Kidney epithelial cell (primary cell): ENCODE measurements at regions not wholly inside any gene's neighbourhood (a gene's known extent, or its start where the extent isn't known, plus 50 kb on each side); places are given as distances from the start of the nearest gene placed in this dataset.

ENCODE experiments used
- DNase-seq: peaks from one replicate; pipeline ENCODE4 v3.0.0-alpha.2; 2010; ENCODE audit warnings: low read depth
- H3K27me3 ChIP-seq: 2 replicates; pipeline ENCODE4 v1.6.0; 2011; ENCODE audit warnings: low read length; ENCODE audit not compliant: control insufficient read depth, insufficient read depth
- H3K36me3 ChIP-seq: 2 replicates; pipeline ENCODE4 v1.5.1; 2011; ENCODE audit warnings: low read length; ENCODE audit not compliant: control insufficient read depth, insufficient read depth
- H3K4me3 ChIP-seq: 2 replicates; pipeline ENCODE4 v1.5.1; 2011; ENCODE audit warnings: low read depth, mild to moderate bottlenecking, control low read depth, low read length
- TF ChIP-seq, protein P1 (sequence below): IDR thresholded peaks from 2 replicates; pipeline ENCODE4 v1.5.1; 2011; ENCODE audit warnings: mild to moderate bottlenecking, moderate library complexity, low read length, control low read depth, inconsistent platforms; ENCODE audit not compliant: insufficient read depth, poor library complexity, severe bottlenecking

DNA sequence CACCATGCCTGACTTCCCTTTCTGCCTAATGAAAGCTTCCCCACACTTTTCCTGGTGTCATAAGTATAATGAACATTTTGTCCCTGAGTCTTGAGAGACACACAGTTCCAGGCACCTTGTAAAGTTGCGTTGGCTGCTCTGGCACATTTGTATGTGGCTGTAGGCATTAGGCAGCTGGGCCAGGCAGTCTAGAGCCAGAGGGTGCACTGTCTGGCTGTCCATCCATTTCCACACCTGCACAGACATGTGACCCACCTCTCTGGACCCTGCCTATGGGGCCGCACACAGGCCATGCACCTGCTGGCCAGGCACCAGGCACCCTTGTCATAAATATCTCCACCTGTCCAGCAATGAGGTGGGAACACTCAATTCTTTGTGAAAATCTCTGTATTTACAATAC is 54.7 kb upstream of the ANTXRL start:
- Histone ChIP-seq H3K4me3 (no peak overlapping the region), H3K36me3 (no peaks in the 10 kb centered on the region), H3K27me3 (peaks cover 5% of the 10 kb centered on the region)
- TF ChIP-seq, protein P1, sequence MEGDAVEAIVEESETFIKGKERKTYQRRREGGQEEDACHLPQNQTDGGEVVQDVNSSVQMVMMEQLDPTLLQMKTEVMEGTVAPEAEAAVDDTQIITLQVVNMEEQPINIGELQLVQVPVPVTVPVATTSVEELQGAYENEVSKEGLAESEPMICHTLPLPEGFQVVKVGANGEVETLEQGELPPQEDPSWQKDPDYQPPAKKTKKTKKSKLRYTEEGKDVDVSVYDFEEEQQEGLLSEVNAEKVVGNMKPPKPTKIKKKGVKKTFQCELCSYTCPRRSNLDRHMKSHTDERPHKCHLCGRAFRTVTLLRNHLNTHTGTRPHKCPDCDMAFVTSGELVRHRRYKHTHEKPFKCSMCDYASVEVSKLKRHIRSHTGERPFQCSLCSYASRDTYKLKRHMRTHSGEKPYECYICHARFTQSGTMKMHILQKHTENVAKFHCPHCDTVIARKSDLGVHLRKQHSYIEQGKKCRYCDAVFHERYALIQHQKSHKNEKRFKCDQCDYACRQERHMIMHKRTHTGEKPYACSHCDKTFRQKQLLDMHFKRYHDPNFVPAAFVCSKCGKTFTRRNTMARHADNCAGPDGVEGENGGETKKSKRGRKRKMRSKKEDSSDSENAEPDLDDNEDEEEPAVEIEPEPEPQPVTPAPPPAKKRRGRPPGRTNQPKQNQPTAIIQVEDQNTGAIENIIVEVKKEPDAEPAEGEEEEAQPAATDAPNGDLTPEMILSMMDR, result no peak
- DNase-seq, result no peak

DNA sequence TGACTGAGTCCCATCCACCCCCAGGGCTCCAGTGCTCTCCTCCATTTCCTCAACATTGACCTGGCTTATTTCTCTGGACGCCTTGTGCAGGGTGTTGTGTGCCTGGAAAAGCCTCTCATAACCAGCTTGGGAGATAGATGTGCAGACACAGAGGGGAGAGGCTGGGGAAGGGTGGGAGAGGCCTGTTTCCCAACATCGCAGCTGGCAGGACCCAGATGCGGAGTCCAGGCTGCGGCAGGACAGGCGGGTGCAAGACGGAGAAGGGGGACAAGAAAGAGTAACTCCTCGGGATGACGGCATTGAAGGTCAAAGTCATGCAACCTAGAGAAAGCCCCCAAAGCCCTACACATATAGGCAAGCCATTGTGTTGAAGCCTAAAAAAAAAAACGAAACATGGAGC is 54.1 kb upstream of the ANTXRL start:
- H3K36me3 ChIP-seq, result no peaks in the 10 kb centered on the region
- no peak for DNase-seq
- no peak overlapping the region for H3K4me3 ChIP-seq
- H3K27me3 ChIP-seq, result peaks cover 5% of the 10 kb centered on the region
- TF ChIP-seq, protein P1, result no peak

DNA sequence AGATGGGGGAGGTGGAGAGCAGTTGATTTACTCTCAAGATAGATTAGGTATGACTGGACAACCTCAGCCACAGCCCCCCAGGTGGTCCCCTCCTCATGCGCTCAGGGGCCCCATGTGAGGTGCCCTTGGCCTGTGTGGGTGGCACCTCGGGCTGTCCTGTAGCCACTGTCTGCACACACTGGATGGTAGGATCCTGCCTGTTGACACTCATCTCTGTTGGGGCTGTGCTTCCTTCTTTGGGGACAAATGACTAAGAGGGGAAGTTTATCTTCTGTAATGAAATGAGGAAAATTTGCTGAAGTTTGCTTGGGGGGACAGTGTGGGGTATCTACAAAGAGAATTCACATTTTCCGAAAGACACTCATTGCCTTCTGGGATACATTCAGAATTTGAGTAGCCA is 53.6 kb upstream of the ANTXRL start:
- TF ChIP-seq, protein P1, result no peak
- peaks cover under 1% of the 10 kb centered on the region for H3K27me3 ChIP-seq
- DNase-seq, result no peak
- H3K36me3 ChIP-seq, result no peaks in the 10 kb centered on the region
- no peak overlapping the region for H3K4me3 ChIP-seq

DNA sequence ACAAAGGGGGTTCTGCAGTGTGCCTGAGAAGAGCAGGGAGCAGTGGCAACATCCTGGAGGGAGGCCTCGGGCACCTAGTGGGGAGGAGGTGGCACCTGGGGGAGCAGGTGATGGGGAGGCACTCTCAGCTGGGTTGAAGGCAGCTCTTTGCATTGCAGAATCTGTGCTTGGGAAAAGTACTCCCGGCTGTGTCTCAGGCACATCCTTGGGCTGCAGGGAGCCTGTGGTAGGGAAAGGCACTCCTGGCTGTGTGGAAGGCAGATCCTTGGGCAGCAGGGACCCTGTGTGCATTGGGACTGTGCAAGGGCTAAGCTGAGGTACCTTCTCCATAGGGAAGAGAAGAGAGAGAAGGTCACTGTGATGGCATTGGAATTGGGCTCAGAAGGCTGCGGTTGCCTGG is 52.8 kb upstream of the ANTXRL start:
- Histone ChIP-seq H3K4me3 (no peak overlapping the region), H3K27me3 (no peaks in the 10 kb centered on the region), H3K36me3 (no peaks in the 10 kb centered on the region)
- DNase-seq, result no peak
- TF ChIP-seq, protein P1, result no peak

DNA sequence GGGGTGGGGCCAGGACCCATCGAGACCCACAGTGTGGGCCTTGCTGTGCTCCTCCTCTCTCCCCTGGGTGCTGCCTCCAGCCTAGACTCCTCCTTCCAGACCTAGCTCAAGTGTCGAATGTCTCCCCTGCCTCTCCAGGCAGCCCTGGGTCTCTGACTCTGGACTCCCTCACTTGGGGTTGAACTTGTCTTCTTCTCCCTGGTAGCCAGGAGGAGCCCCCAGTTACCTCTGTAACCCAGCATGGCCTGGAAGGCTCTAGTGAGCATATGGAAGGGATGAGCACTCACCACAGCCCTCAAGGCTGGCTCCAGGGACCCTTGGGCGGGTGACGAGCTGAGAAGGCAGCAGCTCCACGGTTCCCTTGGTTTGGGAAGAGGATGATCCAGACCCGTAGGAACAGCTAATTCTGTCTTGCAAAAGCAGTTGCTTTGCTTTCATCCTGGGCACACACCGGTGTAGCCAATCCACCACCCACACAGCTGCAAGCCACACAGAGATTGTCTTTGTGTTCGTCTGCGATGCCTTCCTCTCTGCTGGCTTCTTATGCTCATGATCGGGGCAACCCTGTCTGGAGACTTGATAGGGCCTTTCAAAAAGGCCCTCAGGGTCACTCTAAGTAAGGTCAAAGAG is 52.3 kb upstream of the ANTXRL start:
- no peak for DNase-seq

More for the DNA sequence above, 52.3 kb upstream of the ANTXRL start:
- H3K36me3 ChIP-seq, result no peaks in the 10 kb centered on the region
- H3K4me3 ChIP-seq, result no peak overlapping the region
- TF ChIP-seq, protein P1, result no peak
- H3K27me3 ChIP-seq, result no peaks in the 10 kb centered on the region
